ENCODE measurements at regions not wholly inside any gene's neighbourhood (a gene's known extent, or its start where the extent isn't known, plus 50 kb on each side); places are given as distances from the start of the nearest gene placed in this dataset.

DNA sequence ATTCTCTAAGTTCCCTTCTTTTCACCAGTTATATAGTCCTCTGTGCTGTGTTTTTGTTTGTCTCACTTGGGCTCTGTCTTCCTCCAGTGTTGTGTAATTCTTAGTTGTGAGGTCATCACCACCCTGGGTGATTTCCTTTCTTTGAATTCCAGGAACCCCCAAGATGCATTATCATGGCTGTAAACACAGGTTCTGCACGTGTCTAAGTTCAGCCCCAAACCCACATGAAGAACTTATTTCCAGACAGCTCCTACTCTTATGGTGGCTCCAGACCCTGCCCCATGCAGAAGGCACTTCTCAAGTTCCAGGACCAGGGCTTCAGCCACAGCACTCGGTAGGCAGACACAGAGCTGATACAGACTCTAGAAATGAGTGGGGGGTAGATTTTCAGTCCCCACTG is 560.5 kb downstream of the BCL11B start:
- DNase-seq (ENCODE audit: low read depth) = no peak

DNA sequence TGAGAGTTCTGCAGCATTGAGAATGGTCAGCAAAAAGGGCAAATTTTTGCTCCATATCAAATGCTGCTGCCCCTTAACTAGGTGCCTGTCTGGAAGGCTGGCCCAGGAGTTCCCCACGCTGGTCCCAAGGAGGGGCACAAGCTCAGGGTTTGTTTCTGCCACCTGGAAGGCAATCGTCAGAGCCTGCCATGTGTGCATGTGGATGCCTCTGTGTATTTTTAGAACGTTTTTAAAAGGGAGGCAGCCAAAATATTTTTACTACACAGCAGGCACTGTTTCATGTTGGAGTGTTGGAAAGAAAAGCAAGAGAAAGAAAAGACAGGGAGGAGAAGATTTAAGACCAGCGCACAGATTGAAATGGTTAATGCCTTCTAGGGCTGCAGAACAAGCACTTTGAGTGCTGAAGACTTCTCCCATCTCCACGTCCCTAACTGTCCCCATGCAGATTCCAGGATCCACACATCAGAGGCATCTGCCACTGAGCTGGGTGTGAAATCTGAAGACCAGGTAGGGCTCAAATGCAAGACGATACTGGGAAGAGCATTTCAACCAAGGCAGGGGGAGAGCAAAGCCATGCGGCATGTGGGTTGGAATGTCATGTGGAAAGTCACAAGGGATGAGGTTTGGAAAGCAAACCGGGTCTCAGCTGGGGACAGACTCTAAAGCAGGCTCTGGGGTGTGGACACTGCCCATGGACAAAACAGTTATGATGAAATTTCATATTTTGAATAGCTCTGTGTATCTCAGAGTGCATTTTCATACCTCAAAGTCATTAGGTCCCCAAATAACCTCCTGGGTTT is 557.2 kb downstream of the BCL11B start:
- no peak for DNase-seq (ENCODE audit: low read depth)

DNA sequence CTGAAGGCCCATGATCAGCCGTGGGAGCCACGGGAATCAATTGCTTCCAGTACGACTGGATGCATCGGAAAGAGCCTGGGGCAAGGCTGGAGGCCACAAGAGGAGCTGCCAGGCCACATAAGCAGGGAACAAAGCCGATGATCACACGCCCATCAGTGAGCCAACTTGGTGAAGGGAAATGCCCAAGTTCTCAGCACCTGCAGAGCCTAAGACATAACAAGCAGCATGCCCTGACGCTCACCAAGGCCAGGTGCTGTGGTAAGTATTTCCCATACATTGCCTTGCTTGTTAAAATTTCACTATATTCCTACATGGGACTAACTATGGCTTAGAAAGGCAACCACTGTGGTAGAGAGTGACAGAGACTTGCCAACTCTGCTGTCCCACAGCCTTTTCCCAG is 555.9 kb downstream of the BCL11B start:
- DNase-seq (ENCODE audit: low read depth) = no peak

DNA sequence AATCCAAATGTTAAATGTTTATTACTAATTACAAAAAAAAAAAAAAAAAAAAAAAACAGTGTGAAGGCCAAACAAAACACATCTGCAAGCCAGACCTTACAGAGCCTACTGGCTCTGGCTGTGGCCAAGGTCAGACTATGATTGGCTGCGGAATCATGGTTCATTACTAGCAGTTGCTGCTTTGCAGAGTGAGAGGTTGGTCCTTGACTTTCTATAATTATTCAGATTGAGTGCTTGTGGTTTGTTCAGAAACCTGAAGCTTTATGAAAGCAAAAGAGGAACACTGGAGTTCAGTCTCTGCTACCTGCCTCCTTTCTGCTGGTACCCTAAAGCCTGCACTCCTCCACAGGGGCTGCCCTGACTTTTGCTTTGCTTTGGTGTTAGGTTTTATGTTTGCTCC is 550.9 kb downstream of the BCL11B start:
- DNase-seq (ENCODE audit: low read depth) = no peak

DNA sequence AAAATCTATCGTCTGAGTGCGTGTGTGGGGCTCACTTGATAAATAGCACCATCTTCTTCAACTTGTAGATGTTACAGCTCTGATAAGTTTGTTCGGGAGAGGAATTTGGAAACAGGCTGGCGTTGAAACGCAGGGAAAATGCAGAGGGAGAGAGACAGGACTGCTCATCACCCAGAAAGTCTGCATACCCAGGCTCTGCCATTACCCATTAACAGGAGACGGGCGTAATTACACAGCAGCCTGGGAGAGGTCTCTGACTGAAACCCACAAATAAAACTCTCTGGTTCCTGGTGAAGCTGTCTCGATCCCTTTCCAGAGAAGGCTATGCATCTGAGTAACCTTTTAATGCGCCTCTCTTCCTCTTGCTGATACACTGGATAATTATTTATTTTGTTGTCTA is 547.3 kb downstream of the BCL11B start:
- no peak for DNase-seq (ENCODE audit: low read depth)

DNA sequence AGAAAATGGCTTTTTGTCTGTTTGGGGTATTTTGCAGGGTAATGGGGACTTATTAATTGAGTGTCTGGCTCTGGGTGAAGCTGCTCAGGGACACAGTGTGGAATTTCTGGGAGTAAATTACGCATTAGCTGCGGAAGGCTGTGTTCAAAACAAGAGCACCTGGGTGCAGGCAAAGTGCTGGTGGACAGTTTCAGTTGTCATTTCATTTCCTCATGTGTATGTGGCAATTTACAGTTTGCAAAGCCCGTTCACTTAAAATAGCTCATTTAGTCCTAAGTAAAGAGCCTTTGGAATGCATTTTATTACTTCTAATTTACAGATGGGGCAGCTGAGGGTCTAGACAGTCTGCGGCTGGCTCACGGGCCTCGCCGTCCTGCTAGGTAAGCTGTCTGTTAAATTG is 546.8 kb downstream of the BCL11B start:
- no peak for DNase-seq (ENCODE audit: low read depth)

DNA sequence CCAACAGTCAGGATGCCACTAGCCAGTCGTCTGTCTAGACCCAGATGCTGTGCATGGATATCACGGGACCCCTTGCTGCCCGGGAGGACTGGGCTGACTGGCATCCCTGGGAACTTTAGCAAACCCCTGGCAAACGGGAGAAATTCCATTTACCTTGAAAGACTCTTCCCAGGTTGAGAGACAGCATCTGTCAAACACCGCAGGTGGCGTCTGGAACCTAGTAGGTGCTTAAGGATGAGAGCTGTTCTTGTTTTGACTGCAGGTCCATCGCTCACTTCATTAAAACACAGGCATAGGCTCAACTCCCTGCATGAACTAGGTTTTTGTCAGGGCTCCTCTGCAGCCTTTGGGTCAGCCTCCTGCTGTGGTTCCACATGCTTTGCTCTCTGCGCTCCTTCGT is 546.3 kb downstream of the BCL11B start:
- DNase-seq (ENCODE audit: low read depth) = no peak

DNA sequence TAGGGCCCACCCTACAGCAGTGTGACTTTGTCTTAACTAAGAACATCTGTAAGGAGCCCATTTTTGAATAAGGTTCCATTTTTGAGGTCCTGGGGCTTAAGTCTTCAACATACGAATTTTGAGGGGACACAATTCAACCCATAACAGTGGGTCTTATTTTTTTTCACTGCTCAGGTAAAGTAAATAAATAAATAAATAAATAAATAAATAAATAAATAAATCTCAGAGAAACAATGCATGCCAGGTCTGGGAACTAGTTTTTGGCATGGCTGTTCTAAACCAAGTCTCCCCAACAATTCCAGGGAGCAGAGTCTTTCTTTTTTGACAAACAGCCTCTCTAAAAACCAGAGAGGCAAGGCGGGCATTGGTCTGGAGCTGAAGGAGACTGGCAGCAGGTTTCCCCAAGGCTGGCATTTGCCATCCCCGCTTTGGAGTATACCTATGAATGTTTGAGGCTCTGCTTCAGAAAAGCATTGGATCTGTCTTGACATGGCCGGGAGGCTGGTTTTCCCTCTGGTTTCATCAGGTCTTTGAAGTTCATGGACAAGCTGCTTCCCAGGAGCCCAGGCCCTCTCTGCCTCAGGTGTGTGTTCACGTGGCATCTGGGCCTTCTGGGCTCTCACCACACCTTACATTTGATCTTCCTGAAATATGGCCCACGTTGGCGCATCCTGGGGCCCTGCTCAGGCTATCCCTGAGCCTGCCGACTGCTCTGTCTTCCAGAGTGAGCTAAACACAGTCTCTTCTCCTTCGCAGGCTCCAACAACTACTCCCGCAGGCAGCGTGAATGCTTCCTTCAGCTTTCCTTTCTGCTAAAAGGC is 545.2 kb downstream of the BCL11B start:
- no peak for DNase-seq (ENCODE audit: low read depth)

DNA sequence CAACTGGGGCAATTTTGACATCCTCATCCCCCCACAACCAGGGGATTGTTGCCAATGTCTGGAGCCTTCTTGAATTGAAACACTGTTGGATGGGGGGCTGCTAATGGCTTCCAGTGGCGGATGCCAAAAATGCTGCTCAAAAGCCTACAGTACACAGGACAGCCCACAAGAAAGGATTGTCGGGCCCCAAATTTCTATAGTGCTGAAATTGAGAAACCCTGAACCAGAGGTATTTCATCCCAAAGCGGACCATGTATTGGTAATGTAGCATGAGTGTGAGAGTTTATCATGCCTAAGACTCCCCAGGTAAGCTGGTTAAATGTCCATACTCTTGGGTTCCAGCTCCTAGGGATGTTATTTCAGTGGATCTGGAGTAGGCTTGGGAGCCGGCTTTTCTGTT is 544.0 kb downstream of the BCL11B start:
- no peak for DNase-seq (ENCODE audit: low read depth)

DNA sequence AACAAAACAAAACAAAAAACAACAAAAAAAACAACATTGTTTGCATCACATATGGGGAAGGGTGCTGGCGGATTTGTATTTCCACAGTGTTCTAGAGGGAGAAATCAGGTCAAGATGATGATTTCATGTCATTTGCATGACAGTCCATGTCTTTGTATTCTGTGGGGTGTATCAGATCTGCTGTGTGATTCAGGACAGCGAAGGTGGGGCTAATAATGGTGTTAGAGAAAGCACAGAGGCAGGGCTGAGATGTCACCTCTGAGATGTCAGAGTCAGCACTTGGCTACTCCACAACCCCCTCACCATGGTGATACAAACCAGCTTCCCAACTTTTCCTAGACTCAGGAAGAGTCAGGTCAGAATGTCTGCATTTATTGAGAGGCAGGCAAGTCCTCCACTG is 543.2 kb downstream of the BCL11B start:
- no peak for DNase-seq (ENCODE audit: low read depth)

DNA sequence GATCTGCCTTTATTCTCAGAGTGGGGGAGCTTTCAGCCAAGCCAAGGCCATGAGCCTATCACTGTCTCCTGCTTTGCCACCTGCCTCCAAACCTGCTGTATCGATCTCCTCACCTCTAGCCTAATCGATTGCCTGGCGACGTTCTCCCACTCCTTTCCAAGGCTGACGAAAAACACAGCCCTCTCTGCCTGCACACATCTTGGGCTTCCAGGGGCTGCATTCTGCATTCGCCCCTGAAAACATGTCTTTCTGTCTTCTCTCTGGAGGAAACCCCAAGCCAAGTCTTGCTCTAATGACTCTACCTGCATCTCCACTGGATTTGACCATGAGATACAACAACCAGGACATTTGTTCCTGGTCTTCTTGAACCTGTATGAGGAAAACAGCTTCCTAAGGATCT is 540.7 kb downstream of the BCL11B start:
- no peak for DNase-seq (ENCODE audit: low read depth)

DNA sequence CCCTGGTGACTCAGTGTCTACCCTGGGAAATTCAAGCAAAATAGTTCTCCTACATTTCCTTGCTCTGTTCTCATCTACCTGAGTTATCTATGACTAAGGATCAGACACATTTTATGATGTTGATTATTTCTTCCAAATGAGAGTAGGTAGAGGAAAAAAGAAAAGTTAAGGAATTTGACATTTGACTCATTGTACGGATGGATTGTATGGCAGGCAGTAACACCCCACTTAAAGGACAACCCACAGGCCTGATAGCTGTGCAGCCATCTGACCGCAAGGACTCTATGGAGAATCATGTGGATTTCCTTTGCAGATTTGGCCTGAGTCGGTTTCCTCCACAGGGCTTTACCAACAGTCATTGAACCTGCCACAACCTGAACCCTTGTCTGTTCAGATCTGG is 540.3 kb downstream of the BCL11B start:
- no peak for DNase-seq (ENCODE audit: low read depth)

DNA sequence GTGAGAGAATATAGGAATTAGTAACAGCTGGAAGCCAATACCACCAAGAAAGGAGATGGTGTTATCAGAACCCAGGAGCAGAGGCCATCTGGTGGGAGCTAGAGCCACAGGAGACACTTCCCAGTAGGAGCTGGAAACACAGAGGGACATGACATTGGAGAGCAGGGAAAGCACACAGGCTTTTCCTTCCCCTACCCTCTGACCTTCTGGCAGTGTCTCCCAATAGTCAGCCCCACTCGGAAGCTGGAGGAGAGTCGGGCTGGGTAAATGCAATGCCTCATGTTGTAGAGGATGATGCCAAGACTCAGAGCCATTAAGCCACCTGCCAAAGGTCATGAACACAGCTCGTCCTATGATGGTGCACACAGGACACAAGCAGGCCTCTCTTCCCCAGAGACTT is 538.5 kb downstream of the BCL11B start:
- no peak for DNase-seq (ENCODE audit: low read depth)

DNA sequence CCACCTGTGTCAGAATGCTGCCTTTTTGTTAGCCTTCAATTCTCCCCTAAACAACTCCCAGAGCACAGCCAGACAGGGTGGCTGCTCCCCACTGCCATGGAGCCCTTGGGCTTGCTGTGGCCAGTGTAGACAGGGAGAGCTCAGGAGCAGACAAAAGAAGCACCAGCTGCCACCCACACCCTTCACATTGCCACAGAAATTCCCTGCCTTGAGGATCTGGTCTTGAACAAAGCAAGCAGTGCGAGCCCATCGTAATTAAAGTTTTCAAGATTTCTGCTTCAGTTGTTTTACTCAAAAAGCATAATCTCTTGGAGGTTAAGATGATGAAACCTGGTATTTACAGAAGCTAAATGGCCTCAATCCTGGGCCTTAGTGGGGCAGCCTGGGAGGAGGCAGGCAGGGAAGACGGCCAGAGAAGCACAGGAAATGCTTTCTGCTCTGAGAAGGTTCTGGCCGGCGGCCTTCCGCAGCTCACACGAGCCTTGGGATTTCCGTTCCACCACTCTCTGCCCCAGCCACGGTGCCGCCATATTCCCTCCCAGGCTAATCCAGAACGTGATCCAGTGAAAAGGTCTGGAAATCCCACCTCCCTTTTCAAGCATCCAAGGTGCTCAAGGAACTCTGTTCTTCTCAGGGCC is 535.2 kb downstream of the BCL11B start:
- no peak for DNase-seq (ENCODE audit: low read depth)

DNA sequence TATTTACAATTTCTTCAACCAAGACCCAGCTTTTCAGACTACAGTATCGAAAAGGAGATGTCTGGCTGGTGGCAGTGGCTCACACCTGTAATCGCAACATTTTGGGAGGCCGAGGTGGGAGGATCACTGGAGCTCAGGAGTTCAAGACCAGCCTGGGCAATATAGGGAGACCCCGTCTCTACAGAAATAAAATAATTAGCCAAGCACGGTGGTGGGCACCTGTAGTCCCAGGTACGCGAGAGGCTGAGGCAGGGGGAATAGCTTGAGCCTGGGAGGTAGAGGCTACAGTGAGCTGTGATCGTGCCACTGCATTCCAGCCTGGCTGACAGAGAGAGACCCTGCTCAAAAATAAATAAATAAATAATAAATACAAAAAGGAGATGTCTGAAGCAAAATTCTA is 530.5 kb downstream of the BCL11B start:
- DNase-seq (ENCODE audit: low read depth) = no peak

DNA sequence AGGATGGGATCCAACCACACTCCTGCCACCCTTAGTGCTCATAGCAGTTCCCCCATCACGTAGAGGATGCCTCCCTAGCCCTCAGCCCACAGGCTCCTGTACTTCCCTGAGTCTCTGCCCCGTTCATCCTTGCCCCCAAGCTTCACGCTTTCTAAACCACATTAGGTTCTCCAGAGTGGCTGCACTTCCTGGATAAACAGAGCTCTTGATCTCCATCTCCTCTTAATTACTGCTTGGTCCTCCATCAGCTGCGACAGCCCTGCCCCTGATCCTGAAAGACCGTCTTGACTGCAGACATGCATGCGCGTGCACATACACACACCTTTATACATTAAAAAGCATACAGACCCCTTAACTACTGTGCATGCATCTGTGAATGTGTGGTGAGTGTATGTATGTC is 530.0 kb downstream of the BCL11B start:
- DNase-seq (ENCODE audit: low read depth) = no peak

DNA sequence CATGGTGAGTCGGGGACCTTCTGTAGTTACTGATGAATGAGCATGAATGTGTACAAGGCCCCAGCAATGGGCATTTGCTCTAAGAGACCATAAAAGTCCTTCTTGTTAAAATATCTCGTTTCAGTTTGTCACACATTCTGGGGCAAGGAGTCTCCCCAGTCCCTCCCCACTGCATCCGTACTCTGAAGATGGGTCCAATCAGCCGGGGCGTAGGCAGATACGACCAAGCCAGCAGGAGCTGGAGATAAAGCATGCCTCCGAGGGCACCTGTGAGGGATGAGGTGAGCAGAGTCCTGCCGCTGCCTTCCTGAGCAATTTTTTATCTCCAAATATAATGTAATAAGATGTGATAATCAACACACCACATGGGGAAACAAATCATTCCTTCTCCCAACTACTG is 528.5 kb downstream of the BCL11B start:
- DNase-seq (ENCODE audit: low read depth) = no peak

DNA sequence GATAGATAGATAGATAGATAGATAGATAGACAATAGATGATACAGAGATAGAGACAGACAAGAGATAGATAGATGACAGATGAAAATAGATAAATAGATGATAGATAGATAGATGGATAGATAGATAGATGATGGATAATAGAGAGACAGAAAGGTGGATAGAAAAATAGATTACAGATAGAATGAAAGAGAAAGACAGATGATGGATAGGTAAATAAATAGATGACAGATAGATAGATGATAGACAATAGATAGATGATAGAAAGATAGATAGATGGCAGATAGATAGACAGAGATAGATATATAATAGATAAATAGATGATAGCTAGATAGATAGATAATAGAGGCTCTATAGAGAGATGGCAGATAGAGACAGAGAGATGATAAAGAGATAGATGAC is 523.0 kb downstream of the BCL11B start:
- no peak for DNase-seq (ENCODE audit: low read depth)

DNA sequence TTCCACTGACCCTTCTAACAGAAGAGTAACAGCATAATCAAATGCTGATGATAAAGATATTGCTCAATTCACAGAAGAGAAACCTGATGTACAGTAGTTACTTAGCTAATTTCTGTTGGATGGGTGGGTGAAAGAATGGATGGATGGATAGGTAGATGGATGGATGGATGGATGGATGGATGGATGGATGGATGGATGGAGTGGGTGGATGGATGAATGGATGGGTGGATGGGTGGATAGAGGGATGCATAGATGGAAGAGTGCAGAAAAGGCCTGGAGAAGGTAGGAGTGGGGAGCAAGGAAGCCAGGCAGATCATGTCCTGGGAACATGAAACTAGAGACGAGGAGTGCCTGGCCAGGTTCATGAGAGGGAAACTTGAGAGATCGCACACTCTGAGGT is 520.9 kb downstream of the BCL11B start:
- no peak for DNase-seq (ENCODE audit: low read depth)

DNA sequence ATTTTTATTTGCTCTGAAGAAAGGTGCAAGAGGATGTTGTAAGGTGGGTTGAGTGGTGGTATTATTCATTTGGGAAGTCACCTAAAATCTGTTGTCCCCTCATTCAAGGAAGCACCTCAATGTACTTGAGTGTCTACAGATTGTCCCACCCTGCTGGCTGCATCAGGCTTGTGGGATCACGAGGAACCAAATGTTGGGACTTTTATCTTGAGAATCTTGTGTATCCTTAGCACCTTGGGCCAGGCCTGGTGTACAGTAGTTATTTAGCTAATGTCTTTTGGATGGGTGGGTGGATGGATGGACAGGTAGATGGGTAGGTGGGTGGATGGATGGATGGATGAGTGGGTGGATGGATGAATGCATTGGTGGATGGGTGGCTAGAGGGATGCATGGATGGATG is 519.3 kb downstream of the BCL11B start:
- no peak for DNase-seq (ENCODE audit: low read depth)

DNA sequence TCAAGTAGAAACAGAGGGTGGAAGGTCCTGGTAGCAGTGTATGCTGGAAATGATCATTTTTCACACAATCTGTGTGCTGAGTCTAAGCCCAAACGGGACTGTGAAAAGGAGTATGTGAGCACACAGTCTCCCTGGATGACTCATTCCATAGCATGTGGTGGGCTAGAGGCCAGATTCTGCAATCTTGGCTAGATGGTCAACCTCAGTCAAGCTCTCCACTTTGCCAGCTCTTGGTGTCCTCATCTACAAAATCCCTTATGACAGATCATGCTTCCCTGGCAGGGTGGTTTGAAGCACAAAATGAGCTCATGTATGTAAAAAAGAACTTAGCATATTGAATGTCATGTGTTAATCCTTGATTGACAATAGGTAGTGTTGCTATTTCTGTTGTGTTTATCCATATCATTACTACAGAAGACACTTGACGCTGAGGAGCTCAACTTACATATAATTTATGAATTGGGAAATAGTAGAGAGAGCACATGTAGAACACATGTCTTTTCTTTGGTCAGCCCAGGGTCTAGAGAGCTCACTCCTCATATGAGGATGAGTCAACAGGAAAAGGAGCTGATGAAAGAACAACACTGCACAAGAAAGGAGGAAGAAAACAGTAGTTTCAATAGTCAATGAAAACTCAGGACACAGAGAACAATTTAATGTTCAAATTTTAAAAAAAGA is 517.5 kb downstream of the BCL11B start:
- no peak for DNase-seq (ENCODE audit: low read depth)

DNA sequence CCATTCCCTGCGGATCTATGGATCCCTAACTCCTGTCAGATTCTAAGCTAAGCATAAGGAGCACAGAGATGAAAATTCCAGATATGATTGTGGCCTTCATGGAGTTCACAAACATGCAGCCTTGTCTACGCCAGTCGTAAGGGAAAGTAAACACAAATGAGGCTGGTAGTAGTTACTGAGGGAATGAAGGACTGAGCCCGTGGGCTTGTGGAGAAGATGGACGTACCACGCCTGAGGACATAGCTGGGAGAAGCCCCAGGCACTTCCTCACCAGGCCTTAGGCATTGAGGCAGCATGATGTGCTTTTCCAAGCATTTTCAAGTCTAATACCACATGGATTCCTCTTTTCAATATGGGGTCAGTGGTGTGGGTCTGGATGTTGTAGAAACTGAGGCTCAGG is 515.2 kb downstream of the BCL11B start:
- no peak for DNase-seq (ENCODE audit: low read depth)

DNA sequence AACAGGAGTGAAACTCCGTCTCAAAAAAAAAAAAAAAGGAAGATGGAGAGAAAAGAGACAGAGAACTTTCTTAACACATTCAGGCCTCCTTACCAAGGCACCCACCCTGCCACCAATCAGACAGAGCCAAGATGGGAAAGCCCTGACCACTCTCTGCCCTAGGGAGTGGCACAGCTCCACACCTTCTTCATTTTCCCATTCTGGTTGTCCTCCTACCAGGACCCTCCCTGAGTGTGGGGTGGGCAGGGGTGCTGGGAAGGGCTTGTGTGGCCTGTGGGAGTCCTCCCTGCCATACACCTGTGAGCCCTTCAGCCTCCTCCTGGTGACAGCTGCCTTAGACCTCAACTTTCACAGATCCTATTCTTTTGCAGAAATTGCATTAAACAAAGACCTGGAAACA is 513.6 kb downstream of the BCL11B start:
- no peak for DNase-seq (ENCODE audit: low read depth)
